Panc1 (cell line): ENCODE measurements at regions not wholly inside any gene's neighbourhood (a gene's known extent, or its start where the extent isn't known, plus 50 kb on each side); places are given as distances from the start of the nearest gene placed in this dataset.

Experiments used
- ATAC-seq: fragments of 200-7000 bp; cut with Tn5 transposase; 2 replicates; pipeline ENCODE4 v1.9.1; 2020; ENCODE audit warnings: mild to moderate bottlenecking, moderate library complexity
- BruUV-seq: library from RNA; stranded (reverse); fragments of 400-500 nt; replicated peaks from 2 replicates; lab custom pipeline; 2021; lab: Mats Ljungman, UMichigan
- CTCF ChIA-PET: fragments of 300-600 bp; sonication (Branson Sonifier 250); formaldehyde crosslinking; loops from one replicate; lab custom pipeline; 2022; ENCODE audit warnings: antibody characterized with exemption; lab: Charles Lee
- POLR2A ChIA-PET: fragments of 300-600 bp; sonication (Branson Sonifier 250); formaldehyde crosslinking; loops from one replicate; lab custom pipeline; 2022; ENCODE audit warnings: antibody characterized with exemption; lab: Charles Lee
- DNase-seq: peaks from one replicate; pipeline ENCODE4 v3.0.0-alpha.2; 2010; ENCODE audit warnings: low read depth, low spot score
- H3K27ac ChIP-seq: 2 replicates; pipeline ENCODE4 v1.5.1; 2011; ENCODE audit warnings: mild to moderate bottlenecking, low read length, inconsistent platforms
- H3K27me3 ChIP-seq: fragments of 200-500 bp; sonication (Bioruptor generic); 2 replicates; pipeline ENCODE4 v1.6.0; 2014; ENCODE audit warnings: low read length, inconsistent platforms; ENCODE audit not compliant: control insufficient read depth, insufficient read depth
- H3K36me3 ChIP-seq: fragments of 200-500 bp; sonication (Bioruptor generic); 2 replicates; pipeline ENCODE4 v1.5.1; 2014; ENCODE audit warnings: inconsistent platforms, mild to moderate bottlenecking, low read length, moderate library complexity; ENCODE audit not compliant: control insufficient read depth, insufficient read depth
- H3K4me1 ChIP-seq: 2 replicates; pipeline ENCODE4 v1.5.1; 2011; ENCODE audit warnings: inconsistent platforms, mild to moderate bottlenecking, low read length, moderate library complexity; ENCODE audit not compliant: control insufficient read depth, insufficient read depth
- H3K4me3 ChIP-seq, 2 experiments: 2 replicates each; pipeline ENCODE4 v1.5.1; 2011 to 2012; ENCODE audit warnings: low read depth in 2 of 2, low read length in 2 of 2, mild to moderate bottlenecking in 2 of 2, inconsistent platforms in 1 of 2, moderate library complexity in 1 of 2
- H3K9me3 ChIP-seq: fragments of 200-500 bp; sonication (Bioruptor generic); 2 replicates; pipeline ENCODE4 v1.5.1; 2014; ENCODE audit warnings: low read depth, mild to moderate bottlenecking, inconsistent platforms, low read length, moderate library complexity; ENCODE audit not compliant: control insufficient read depth, insufficient read depth
- CTCF ChIP-seq: fragments of 450-650 bp; IDR thresholded peaks from 2 replicates; pipeline ENCODE4 v1.5.1; 2017; ENCODE audit warnings: mild to moderate bottlenecking
- POLR2AphosphoS5 ChIP-seq: IDR thresholded peaks from 2 replicates; pipeline ENCODE4 v1.6.1; 2012; ENCODE audit warnings: mild to moderate bottlenecking, low read depth, low read length, moderate library complexity
- REST ChIP-seq, 2 experiments: IDR thresholded peaks; 2 replicates each; pipeline ENCODE4 v1.6.1; 2011 to 2012; ENCODE audit warnings: low read depth in 2 of 2, control low read depth in 1 of 2, low read length in 1 of 2, mild to moderate bottlenecking in 1 of 2, moderate library complexity in 1 of 2; ENCODE audit not compliant: insufficient read depth in 1 of 2
- SIN3A ChIP-seq: IDR thresholded peaks from 2 replicates; pipeline ENCODE4 v1.6.1; 2012; ENCODE audit warnings: low read depth, mild to moderate bottlenecking, low read length, moderate library complexity, borderline replicate concordance; ENCODE audit not compliant: insufficient read depth
- TCF7L2 ChIP-seq: IDR thresholded peaks from 2 replicates; pipeline ENCODE4 v1.6.1; 2011; ENCODE audit warnings: mild to moderate bottlenecking, low read depth, low read length, inconsistent platforms
- in situ Hi-C: cut with HindIII; loops from 2 replicates; pipeline ENCODE4 v1.10.0; 2016; ENCODE audit warnings: low sequenced_read_pairs, low pct_unique_long_range_greater_than_20kb
- intact Hi-C: fragments of 100-400 bp; cut with micrococcal nuclease; formaldehyde crosslinking; loops from one replicate; pipeline ENCODE4 v1.10.0; 2022; ENCODE audit not compliant: unreplicated experiment

GRCh38 chr3:18572809-18573208, 147.7 kb upstream of the SATB1 start:
- Histone ChIP-seq H3K36me3 (no peaks in the 10 kb centered on the region), H3K9me3 (no peaks in the 10 kb centered on the region), H3K4me3 (no peak overlapping the region), H3K27ac (no peak overlapping the region), H3K4me1 (no peaks in the 10 kb centered on the region), H3K27me3 (no peaks in the 10 kb centered on the region)
- ChIA-PET CTCF (no interaction called here), POLR2A (no interaction called here)
- no TSS peak for BruUV-seq
- in situ Hi-C loops, result no loop called here
- DNase-seq (no peak), ATAC-seq (no peak)
- no peak for TF ChIP-seq REST (IDR thresholded peaks at IDR 0.05; ENCODE audit: insufficient read depth in 1 of 2, low read depth in 2 of 2, low read length in 1 of 2)
- TF ChIP-seq TCF7L2, result no peak
- TF ChIP-seq SIN3A, result no peak
- TF ChIP-seq CTCF, result no peak
- no peak for TF ChIP-seq POLR2AphosphoS5
- intact Hi-C loops, result no loop called here

GRCh38 chr3:18567293-18567692, 142.2 kb upstream of the SATB1 start:
- H3K36me3 ChIP-seq, result no peaks in the 10 kb centered on the region
- no peak for ATAC-seq
- no peaks in the 10 kb centered on the region for H3K9me3 ChIP-seq
- H3K4me3 ChIP-seq, result no peak overlapping the region
- TF ChIP-seq POLR2AphosphoS5, result no peak
- TF ChIP-seq TCF7L2, result no peak
- no peak for TF ChIP-seq SIN3A
- TF ChIP-seq CTCF, result no peak
- H3K27me3 ChIP-seq, result no peaks in the 10 kb centered on the region
- in situ Hi-C loops, result no loop called here
- H3K27ac ChIP-seq, result no peak overlapping the region
- CTCF ChIA-PET, result no interaction called here
- BruUV-seq, result no TSS peak
- POLR2A ChIA-PET, result no interaction called here
- no peaks in the 10 kb centered on the region for H3K4me1 ChIP-seq
- DNase-seq, result no peak
- intact Hi-C loops, result loop anchor here (5.0 kb wide), 1 partner anchor 420 kb away; no protein-coding TSS in a partner anchor
